ENCODE measurements at regions not wholly inside any gene's neighbourhood (a gene's known extent, or its start where the extent isn't known, plus 50 kb on each side); places are given as distances from the start of the nearest gene placed in this dataset.

DNA sequence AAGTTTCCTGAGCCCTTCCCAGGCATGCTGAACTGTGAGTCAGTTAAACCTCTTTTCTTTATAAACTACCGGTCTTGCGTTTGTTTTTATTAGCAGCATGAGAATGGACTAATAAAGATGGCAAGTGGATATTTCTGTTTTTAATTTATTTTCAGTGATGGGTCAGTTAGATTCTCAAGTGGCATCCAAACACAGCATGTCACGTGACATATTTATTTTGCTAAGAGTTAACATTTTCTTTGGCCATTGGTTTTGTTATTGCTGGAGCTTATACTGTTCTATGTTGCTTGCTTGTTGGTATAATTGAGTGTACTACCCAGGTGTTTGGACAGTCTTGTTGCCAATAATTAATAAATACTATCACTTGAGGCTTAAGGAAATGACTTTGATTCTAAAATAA lies 181.7 kb upstream of the MALRD1 start:
- TF ChIP-seq, protein P1, sequence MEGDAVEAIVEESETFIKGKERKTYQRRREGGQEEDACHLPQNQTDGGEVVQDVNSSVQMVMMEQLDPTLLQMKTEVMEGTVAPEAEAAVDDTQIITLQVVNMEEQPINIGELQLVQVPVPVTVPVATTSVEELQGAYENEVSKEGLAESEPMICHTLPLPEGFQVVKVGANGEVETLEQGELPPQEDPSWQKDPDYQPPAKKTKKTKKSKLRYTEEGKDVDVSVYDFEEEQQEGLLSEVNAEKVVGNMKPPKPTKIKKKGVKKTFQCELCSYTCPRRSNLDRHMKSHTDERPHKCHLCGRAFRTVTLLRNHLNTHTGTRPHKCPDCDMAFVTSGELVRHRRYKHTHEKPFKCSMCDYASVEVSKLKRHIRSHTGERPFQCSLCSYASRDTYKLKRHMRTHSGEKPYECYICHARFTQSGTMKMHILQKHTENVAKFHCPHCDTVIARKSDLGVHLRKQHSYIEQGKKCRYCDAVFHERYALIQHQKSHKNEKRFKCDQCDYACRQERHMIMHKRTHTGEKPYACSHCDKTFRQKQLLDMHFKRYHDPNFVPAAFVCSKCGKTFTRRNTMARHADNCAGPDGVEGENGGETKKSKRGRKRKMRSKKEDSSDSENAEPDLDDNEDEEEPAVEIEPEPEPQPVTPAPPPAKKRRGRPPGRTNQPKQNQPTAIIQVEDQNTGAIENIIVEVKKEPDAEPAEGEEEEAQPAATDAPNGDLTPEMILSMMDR (conservative IDR thresholded peaks at IDR 0.05; ENCODE audit: low read length): no peak
- no peak for TF ChIP-seq EZH2phosphoT487 (IDR thresholded peaks at IDR 0.05; ENCODE audit: borderline replicate concordance, low read depth, low read length)
